Epithelial cell of esophagus (primary cell): ENCODE measurements at regions not wholly inside any gene's neighbourhood (a gene's known extent, or its start where the extent isn't known, plus 50 kb on each side); places are given as distances from the start of the nearest gene placed in this dataset.
A peak's percentile ranks its signal among the peaks of the same experiment; 100 is the strongest.
"Not testable (repeated sequence)": the region's sequence is repeated elsewhere in the genome, so short reads cannot be mapped to it uniquely, and the experiment has no call there.

ENCODE experiments used
- DNase-seq: peaks from one replicate; pipeline ENCODE4 v3.0.0; 2010; ENCODE audit warnings: low read depth
- H3K4me3 ChIP-seq: 2 replicates; pipeline ENCODE4 v1.5.1; 2011; ENCODE audit warnings: mild to moderate bottlenecking, low read length, control low read depth
- TF ChIP-seq, protein P1 (sequence below): IDR thresholded peaks from 2 replicates; pipeline ENCODE4 v1.5.1; 2011; ENCODE audit warnings: low read depth, mild to moderate bottlenecking, low read length, control low read depth, inconsistent platforms; ENCODE audit not compliant: insufficient read depth; ENCODE audit errors: missing control alignments

DNA sequence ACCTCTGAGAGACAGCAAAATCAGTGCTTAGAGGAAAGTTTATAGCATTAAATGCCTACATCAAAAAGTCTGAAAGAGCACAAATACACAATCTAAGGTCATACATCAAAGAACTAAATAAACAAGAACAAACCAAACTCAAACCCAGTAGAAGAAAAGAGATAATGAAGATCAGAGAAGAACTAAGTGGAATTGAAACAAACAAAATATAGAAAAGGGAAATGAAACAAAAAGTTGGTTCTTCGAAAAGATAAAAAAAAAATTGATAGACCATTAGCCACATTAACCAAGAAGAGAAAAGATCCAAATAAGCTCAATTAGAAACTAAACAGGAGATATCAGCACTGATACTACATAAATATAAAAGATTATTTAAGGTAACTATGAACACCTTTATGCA, 280.0 kb upstream of the NRG3 start:
- no peak for DNase-seq
- no peak overlapping the region for H3K4me3 ChIP-seq
- TF ChIP-seq, protein P1, sequence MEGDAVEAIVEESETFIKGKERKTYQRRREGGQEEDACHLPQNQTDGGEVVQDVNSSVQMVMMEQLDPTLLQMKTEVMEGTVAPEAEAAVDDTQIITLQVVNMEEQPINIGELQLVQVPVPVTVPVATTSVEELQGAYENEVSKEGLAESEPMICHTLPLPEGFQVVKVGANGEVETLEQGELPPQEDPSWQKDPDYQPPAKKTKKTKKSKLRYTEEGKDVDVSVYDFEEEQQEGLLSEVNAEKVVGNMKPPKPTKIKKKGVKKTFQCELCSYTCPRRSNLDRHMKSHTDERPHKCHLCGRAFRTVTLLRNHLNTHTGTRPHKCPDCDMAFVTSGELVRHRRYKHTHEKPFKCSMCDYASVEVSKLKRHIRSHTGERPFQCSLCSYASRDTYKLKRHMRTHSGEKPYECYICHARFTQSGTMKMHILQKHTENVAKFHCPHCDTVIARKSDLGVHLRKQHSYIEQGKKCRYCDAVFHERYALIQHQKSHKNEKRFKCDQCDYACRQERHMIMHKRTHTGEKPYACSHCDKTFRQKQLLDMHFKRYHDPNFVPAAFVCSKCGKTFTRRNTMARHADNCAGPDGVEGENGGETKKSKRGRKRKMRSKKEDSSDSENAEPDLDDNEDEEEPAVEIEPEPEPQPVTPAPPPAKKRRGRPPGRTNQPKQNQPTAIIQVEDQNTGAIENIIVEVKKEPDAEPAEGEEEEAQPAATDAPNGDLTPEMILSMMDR = no peak

DNA sequence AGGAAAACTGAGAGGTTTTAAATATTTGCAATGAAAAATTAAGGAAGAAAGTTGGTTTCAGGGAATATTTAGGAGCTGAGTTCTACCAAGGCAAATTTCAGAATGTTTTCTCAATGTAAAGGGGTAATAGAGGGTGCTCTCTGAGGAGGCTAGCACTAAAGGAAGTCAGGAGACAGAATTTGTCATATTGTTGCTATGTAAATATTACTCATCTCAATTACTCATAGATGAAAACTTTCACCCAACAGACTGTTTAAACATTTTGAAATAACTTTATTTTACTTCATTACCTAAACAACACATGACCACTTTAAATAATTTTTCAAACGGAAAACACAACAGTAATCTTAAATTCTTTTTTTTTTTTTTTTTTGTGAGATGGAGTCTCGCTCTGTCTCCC, 274.8 kb upstream of the NRG3 start:
- peak; percentile 77 for DNase-seq
- TF ChIP-seq, protein P1 = no peak
- no peak overlapping the region for H3K4me3 ChIP-seq

DNA sequence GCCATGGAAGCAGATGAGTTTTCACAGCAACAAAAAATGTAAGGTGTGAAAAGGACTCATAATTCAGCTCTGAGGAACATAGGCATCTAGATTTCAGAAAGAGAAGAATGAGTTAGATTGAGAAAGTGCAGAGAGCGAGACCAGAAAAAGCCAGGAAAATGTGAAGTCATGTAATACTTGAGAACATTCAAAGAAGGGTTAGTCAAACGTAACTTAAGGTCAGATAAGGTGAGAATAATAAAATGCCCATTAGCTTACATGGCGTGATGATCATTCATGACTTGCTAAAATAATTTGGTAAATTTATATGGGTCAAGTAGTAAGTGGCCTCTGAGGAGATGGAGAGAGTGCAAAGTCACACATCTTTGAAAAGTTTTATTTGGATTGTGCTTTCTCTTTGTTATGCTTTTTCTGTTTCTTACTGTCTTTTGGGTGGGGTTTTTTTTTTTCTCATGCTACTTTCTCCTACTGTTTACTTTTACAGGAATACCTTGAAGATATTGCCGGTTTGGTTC, 271.8 kb upstream of the NRG3 start:
- TF ChIP-seq, protein P1 = no peak
- peak; percentile 28 for DNase-seq

DNA sequence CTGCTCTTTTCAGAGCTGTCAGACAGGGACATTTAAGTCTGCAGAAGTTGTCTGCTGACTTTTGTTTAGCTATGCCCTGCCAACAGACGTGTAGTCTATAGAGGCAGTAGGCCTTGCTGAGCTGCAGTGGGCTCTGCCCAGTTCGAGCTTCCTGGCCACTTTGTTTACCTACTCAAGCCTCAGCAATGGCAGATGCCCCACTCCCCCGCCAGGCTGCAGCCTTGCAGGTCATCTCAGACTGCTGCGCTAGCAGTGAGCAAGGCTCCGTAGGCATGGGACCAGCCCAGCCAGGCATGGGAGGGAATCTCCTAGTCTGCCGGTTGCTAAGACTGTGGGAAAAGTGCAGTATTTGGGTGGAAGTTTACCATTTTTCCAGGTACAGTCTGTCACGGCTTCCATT, 230.5 kb upstream of the NRG3 start:
- not testable (repeated sequence) for DNase-seq, H3K4me3 ChIP-seq

More for the DNA sequence above, 271.8 kb upstream of the NRG3 start:
- no peak overlapping the region for H3K4me3 ChIP-seq

DNA sequence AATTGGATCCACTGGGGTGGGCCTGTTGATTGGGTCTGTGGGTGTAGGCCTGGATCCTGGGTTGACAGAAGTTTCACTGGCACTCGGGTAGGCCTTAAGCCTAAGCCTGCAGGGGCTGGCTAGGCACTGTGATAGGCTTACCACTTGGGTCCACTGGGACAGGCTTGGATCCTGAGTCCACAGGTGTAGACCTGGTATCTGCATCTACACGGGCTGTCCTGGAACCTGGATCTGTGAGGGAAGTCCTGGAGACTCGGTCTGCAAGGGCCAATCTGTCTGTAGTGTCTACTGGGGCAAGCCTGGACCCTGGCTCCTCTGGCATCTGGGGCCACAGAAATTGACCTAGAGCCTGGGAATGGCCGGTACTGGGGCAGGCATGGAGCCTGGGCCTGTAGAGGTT, 219.0 kb upstream of the NRG3 start:
- no peak overlapping the region for H3K4me3 ChIP-seq
- no peak for DNase-seq
- TF ChIP-seq, protein P1 = no peak

DNA sequence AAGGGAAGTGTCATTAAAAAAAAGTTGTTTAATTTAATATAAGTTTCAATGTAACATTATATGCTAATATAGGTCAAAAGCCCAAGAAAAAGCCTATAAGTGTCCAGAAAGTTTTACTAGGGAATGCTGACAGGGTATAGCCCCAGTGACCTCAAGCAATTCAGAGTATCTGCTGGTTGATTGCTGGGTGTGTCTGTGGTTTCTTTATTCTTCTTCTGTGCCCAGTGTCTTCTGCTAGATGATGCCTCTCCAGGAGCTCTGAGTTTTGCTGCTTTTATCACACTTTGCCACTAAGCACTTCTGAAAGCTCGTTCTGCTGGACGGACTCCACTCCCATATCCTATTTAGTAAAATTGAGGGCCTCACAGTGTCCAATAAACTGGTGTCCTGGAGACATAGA, 212.2 kb upstream of the NRG3 start:
- H3K4me3 ChIP-seq = no peak overlapping the region
- no peak for DNase-seq

DNA sequence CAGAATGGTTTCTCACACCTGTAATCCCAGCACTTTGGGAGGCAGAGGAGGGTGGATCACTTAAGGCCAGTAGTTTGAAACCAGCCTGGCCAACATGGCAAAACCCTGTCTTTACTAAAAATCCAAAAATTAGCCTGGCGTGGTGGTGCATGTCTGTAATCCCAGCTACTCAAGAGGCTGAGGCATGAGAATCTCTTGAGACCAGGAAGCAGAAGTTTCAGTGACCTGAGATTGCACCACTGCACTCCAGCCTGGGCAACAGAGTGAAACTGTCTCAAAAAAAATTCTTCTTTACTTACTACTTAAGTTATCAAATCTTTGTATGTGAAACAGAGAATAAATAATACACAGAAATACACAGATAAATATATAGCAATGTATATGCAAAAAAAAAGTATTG, 210.2 kb upstream of the NRG3 start:
- not testable (repeated sequence) for DNase-seq, H3K4me3 ChIP-seq

More for the DNA sequence above, 212.2 kb upstream of the NRG3 start:
- TF ChIP-seq, protein P1 = no peak

DNA sequence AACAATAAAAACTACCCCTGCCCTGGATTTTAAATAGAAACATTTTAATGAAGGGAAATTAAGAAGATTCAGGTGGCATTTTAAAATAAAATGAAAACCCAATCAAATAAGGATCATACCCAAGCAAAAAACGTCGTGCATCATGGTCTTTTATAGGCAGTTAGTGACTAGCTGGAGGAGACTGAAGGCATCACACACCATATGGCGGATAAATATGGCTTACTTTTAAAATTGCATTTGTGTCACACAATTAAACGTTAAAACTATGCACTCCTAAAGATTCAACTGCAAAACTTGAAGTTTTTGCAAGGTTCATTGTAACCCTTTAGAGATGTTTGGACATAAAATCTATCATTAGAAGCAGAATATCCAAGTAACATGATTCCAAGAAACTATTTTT, 200.1 kb upstream of the NRG3 start:
- DNase-seq = no peak
- H3K4me3 ChIP-seq = no peak overlapping the region
- TF ChIP-seq, protein P1 = no peak
